ENCODE measurements at regions not wholly inside any gene's neighbourhood (a gene's known extent, or its start where the extent isn't known, plus 50 kb on each side); places are given as distances from the start of the nearest gene placed in this dataset.

- no peak for DNase-seq (ENCODE audit: low spot score)
Observed at GRCh38 chr10:8233049-8233448, 178.6 kb downstream of the GATA3 start.

GRCh38 chr10:8233832-8234259 is 179.4 kb downstream of the GATA3 start:
- DNase-seq (ENCODE audit: low spot score) = no peak

GRCh38 chr10:8235253-8236027 is 181.0 kb downstream of the GATA3 start:
- no peak for DNase-seq (ENCODE audit: low spot score)

- no peak for DNase-seq (ENCODE audit: low spot score)
Observed at GRCh38 chr10:8238986-8239385, 184.5 kb downstream of the GATA3 start.

- no peak for DNase-seq (ENCODE audit: low spot score)
Observed at GRCh38 chr10:8240861-8241260, 186.4 kb downstream of the GATA3 start.

- DNase-seq (ENCODE audit: low spot score) = no peak
Observed at GRCh38 chr10:8242295-8242872, 187.9 kb downstream of the GATA3 start.

- DNase-seq (ENCODE audit: low spot score) = no peak
Observed at GRCh38 chr10:8245131-8245813, 190.8 kb downstream of the GATA3 start.

GRCh38 chr10:8245814-8246142 is 191.3 kb downstream of the GATA3 start:
- DNase-seq (ENCODE audit: low spot score) = no peak

GRCh38 chr10:8246548-8246947 is 192.1 kb downstream of the GATA3 start:
- DNase-seq (ENCODE audit: low spot score) = no peak

GRCh38 chr10:8247191-8247590 is 192.7 kb downstream of the GATA3 start:
- no peak for DNase-seq (ENCODE audit: low spot score)

- no peak for DNase-seq (ENCODE audit: low spot score)
Observed at GRCh38 chr10:8248868-8249267, 194.4 kb downstream of the GATA3 start.

GRCh38 chr10:8254350-8254749 is 199.9 kb downstream of the GATA3 start:
- DNase-seq (ENCODE audit: low spot score) = no peak

- DNase-seq (ENCODE audit: low spot score) = no peak
Observed at GRCh38 chr10:8255301-8255700, 200.8 kb downstream of the GATA3 start.

- DNase-seq (ENCODE audit: low spot score) = no peak
Observed at GRCh38 chr10:8260645-8261044, 206.2 kb downstream of the GATA3 start.

- no peak for DNase-seq (ENCODE audit: low spot score)
Observed at GRCh38 chr10:8262317-8262716, 207.8 kb downstream of the GATA3 start.

GRCh38 chr10:8269976-8270375 is 215.5 kb downstream of the GATA3 start:
- DNase-seq (ENCODE audit: low spot score) = no peak

- DNase-seq (ENCODE audit: low spot score) = no peak
Observed at GRCh38 chr10:8272794-8273425, 218.4 kb downstream of the GATA3 start.

GRCh38 chr10:8273749-8274148 is 219.3 kb downstream of the GATA3 start:
- DNase-seq (ENCODE audit: low spot score) = no peak

- no peak for DNase-seq (ENCODE audit: low spot score)
Observed at GRCh38 chr10:8275911-8276310, 221.4 kb downstream of the GATA3 start.

GRCh38 chr10:8278099-8278498 is 223.6 kb downstream of the GATA3 start:
- no peak for DNase-seq (ENCODE audit: low spot score)

GRCh38 chr10:8279598-8279997 is 225.1 kb downstream of the GATA3 start:
- no peak for DNase-seq (ENCODE audit: low spot score)

GRCh38 chr10:8280946-8281345 is 226.5 kb downstream of the GATA3 start:
- no peak for DNase-seq (ENCODE audit: low spot score)

GRCh38 chr10:8282340-8282739 is 227.9 kb downstream of the GATA3 start:
- DNase-seq (ENCODE audit: low spot score) = no peak

Measured in HuH-7 (cell line).